ENCODE measurements at regions not wholly inside any gene's neighbourhood (a gene's known extent, or its start where the extent isn't known, plus 50 kb on each side); places are given as distances from the start of the nearest gene placed in this dataset.

- no peaks in the 10 kb centered on the region; a peak in 1 of 7 replicates for H3K36me3 Mint-ChIP-seq (ENCODE audit: insufficient read depth in 1 of 3, low read depth in 3 of 3)
- no peak overlapping the region for H3K18ac ChIP-seq (ENCODE audit: insufficient read length, low read depth, low read length)
- WGBS (ENCODE audit: extremely low coverage, insufficient read length, low lambda C conversion rate), result no CpG with 5 or more reads among the region's 4 CpGs
- no peak for TF ChIP-seq CTCF (conservative IDR thresholded peaks at IDR 0.05)
- no peak overlapping the region for H3K56ac ChIP-seq (ENCODE audit: insufficient read length, low read depth, low read length)
- no peak overlapping the region for H4K8ac ChIP-seq (replicated peaks; ENCODE audit: insufficient read length, low read depth, low read length)
- no peaks in the 10 kb centered on the region for H3K27me3 Mint-ChIP-seq (ENCODE audit: low read depth)
- no peak overlapping the region for H4K91ac ChIP-seq (ENCODE audit: insufficient read length, low read depth, low read length)
- no peak overlapping the region for H3K23ac ChIP-seq (ENCODE audit: insufficient read length, low read depth, low read length)
- H3K9me3 Mint-ChIP-seq, result no peaks in the 10 kb centered on the region
- no peak overlapping the region for H4K5ac ChIP-seq (ENCODE audit: insufficient read length, low read depth, low read length)
- H2BK120ac ChIP-seq (ENCODE audit: low read depth, low read length, poor library complexity, severe bottlenecking), result no peak overlapping the region
- no peak overlapping the region for H3K14ac ChIP-seq (ENCODE audit: insufficient read depth, low read length)
- H3T11ph ChIP-seq (ENCODE audit: low read length), result no peak overlapping the region
- no peak overlapping the region for H3K27ac Mint-ChIP-seq
- H3K79me1 ChIP-seq (ENCODE audit: insufficient read depth, low read depth, low read length, poor library complexity, severe bottlenecking), result no peaks in the 10 kb centered on the region
- no peak overlapping the region for H3K9ac ChIP-seq (ENCODE audit: extremely low read depth, insufficient read length, low read length)
- H2BK12ac ChIP-seq (ENCODE audit: insufficient read length, low read depth, low read length), result no peak overlapping the region
- peaks cover 14% of the 10 kb centered on the region; the same call in 1 of the 2 replicates for H3K4me1 ChIP-seq (ENCODE audit: insufficient read depth, low read length)
- no peak for DNase-seq
- no peak overlapping the region for H3K4me2 ChIP-seq (ENCODE audit: insufficient read depth, insufficient read length, low read length)
- no peak overlapping the region for H2BK20ac ChIP-seq (ENCODE audit: low read depth, low read length, poor library complexity, severe bottlenecking)
- no peak overlapping the region for H2BK5ac ChIP-seq (ENCODE audit: insufficient read length, low read length)
- H2AK5ac ChIP-seq (ENCODE audit: insufficient read length, low read length), result no peak overlapping the region
- H2BK15ac ChIP-seq (ENCODE audit: low read depth, low read length), result no peak overlapping the region
- peaks cover 27 to 29% of the 10 kb centered on the region in 2 experiments for H3K4me1 Mint-ChIP-seq
- H3K9me3 ChIP-seq (ENCODE audit: control insufficient read depth, low read depth, low read length), result no peaks in the 10 kb centered on the region
- H3K4me3 Mint-ChIP-seq, result no peak overlapping the region
- H2AFZ ChIP-seq (ENCODE audit: low read length), result no peak overlapping the region
- H3K79me2 ChIP-seq (ENCODE audit: insufficient read depth, low read length), result no peaks in the 10 kb centered on the region
- no peak overlapping the region for H3K4ac ChIP-seq (ENCODE audit: low read depth, low read length)
- no peak overlapping the region for H3K27ac ChIP-seq (ENCODE audit: insufficient read length, low read depth, low read length)
- no peaks in the 10 kb centered on the region for H3K23me2 ChIP-seq (ENCODE audit: insufficient read length, low read depth, low read length, poor library complexity, severe bottlenecking)
- no peaks in the 10 kb centered on the region for H3K27me3 ChIP-seq (ENCODE audit: insufficient read depth, low read length)
- no peaks in the 10 kb centered on the region for H4K20me1 ChIP-seq (ENCODE audit: control insufficient read depth, insufficient read depth, insufficient read length)
Measured at GRCh38 chr9:14517154-14517906, 175.9 kb downstream of the ZDHHC21 start.
